GM10266 (cell line): ENCODE measurements at regions not wholly inside any gene's neighbourhood (a gene's known extent, or its start where the extent isn't known, plus 50 kb on each side); places are given as distances from the start of the nearest gene placed in this dataset.

Experiments
- DNase-seq: peaks from one replicate; pipeline ENCODE4 v3.0.0; 2012; ENCODE audit errors: extremely low spot score
- CTCF ChIP-seq: IDR thresholded peaks from 2 replicates; pipeline ENCODE4 v1.5.1; 2012; ENCODE audit warnings: mild to moderate bottlenecking, low read depth; ENCODE audit not compliant: control insufficient read depth, insufficient read depth; ENCODE audit errors: missing control alignments

- DNase-seq: no peak
- no peak for TF ChIP-seq CTCF
These were observed 719.0 kb upstream of the ZNF385D start for GRCh38 chr3:22469995-22470394.

- no peak for DNase-seq
- no peak for TF ChIP-seq CTCF
These were observed 720.5 kb upstream of the ZNF385D start for GRCh38 chr3:22471557-22471956.

- TF ChIP-seq CTCF: no peak
- DNase-seq: no peak
These were observed 723.9 kb upstream of the ZNF385D start for GRCh38 chr3:22474706-22475445.

GRCh38 chr3:22475665-22476240 is 724.7 kb upstream of the ZNF385D start:
- TF ChIP-seq CTCF: no peak
- DNase-seq: no peak

- DNase-seq: no peak
- TF ChIP-seq CTCF: no peak
These were observed 726.0 kb upstream of the ZNF385D start for GRCh38 chr3:22476976-22477375.

GRCh38 chr3:22485954-22486353 is 717.2 kb upstream of the UBE2E2 start:
- no peak for TF ChIP-seq CTCF
- no peak for DNase-seq

- no peak for TF ChIP-seq CTCF
- no peak for DNase-seq
These were observed 712.4 kb upstream of the UBE2E2 start for GRCh38 chr3:22490747-22491146.
